ENCODE measurements at regions not wholly inside any gene's neighbourhood (a gene's known extent, or its start where the extent isn't known, plus 50 kb on each side); places are given as distances from the start of the nearest gene placed in this dataset.

GRCh38 chr7:156029460-156030007, 217.3 kb upstream of the SHH start:
- TF ChIP-seq CTCF (IDR thresholded peaks at IDR 0.05 in 8 of 11, conservative IDR thresholded peaks at IDR 0.05 in 3 of 11) (no peak), POLR2A (IDR thresholded peaks at IDR 0.05) (no peak), POLR2AphosphoS5 (IDR thresholded peaks at IDR 0.05) (no peak)
